ENCODE measurements at regions not wholly inside any gene's neighbourhood (a gene's known extent, or its start where the extent isn't known, plus 50 kb on each side); places are given as distances from the start of the nearest gene placed in this dataset.

DNA sequence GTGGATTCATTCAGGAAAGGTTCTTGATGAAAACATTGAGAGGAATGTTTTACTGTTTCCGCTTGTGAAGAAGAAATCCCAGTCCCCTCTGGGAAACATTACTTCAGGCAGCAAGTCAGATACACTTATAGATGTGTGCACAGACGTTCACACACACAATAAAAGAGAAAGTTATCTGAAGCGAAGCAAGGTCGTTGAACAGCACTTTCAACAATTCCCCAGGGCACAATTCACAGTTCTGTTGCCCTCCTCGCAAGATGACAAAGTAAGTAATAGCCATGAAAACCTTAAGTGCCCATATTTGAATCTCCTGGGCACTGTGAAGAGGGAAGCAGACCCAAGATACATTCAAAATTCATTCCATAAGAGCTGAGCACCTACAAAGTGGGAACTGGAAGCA, 156.6 kb upstream of the CAND1 start:
- Histone ChIP-seq H3K4me1 (ENCODE audit: insufficient read depth, low read length) (no peaks in the 10 kb centered on the region), H4K20me1 (ENCODE audit: insufficient read depth, low read length) (no peaks in the 10 kb centered on the region), H3K27me3 (ENCODE audit: insufficient read depth, low read length, poor library complexity) (peaks cover under 1% of the 10 kb centered on the region), H3K9ac (ENCODE audit: low read depth, low read length) (no peak overlapping the region), H3K79me2 (ENCODE audit: insufficient read depth, low read length) (no peaks in the 10 kb centered on the region), H3K9me3 (ENCODE audit: insufficient read depth, low read length, severe bottlenecking) (no peaks in the 10 kb centered on the region), H3K36me3 (ENCODE audit: insufficient read depth, low read length) (no peaks in the 10 kb centered on the region), H3K27ac (ENCODE audit: low read length) (no peak overlapping the region), H3K4me2 (ENCODE audit: insufficient read depth, low read length) (no peak overlapping the region), H3K4me3 (ENCODE audit: low read depth in 1 of 2, low read length in 2 of 2) (no peak overlapping the region), H2AFZ (ENCODE audit: low read depth, low read length) (no peak overlapping the region)
- ATAC-seq (ENCODE audit: insufficient read depth, low read depth): no peak
- TF ChIP-seq, protein P1, sequence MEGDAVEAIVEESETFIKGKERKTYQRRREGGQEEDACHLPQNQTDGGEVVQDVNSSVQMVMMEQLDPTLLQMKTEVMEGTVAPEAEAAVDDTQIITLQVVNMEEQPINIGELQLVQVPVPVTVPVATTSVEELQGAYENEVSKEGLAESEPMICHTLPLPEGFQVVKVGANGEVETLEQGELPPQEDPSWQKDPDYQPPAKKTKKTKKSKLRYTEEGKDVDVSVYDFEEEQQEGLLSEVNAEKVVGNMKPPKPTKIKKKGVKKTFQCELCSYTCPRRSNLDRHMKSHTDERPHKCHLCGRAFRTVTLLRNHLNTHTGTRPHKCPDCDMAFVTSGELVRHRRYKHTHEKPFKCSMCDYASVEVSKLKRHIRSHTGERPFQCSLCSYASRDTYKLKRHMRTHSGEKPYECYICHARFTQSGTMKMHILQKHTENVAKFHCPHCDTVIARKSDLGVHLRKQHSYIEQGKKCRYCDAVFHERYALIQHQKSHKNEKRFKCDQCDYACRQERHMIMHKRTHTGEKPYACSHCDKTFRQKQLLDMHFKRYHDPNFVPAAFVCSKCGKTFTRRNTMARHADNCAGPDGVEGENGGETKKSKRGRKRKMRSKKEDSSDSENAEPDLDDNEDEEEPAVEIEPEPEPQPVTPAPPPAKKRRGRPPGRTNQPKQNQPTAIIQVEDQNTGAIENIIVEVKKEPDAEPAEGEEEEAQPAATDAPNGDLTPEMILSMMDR (IDR thresholded peaks at IDR 0.05; ENCODE audit: borderline replicate concordance, extremely low read depth, low read length, poor library complexity, severe bottlenecking): no peak
- TF ChIP-seq EZH2 (IDR thresholded peaks at IDR 0.05; ENCODE audit: borderline replicate concordance, low read depth, low read length, severe bottlenecking): no peak
- DNase-seq: no peak

- DNase-seq (no peak), ATAC-seq (ENCODE audit: insufficient read depth, low read depth) (no peak)
- H3K4me1 ChIP-seq (ENCODE audit: insufficient read depth, low read length): no peaks in the 10 kb centered on the region
- H3K4me3 ChIP-seq (ENCODE audit: low read depth in 1 of 2, low read length in 2 of 2): no peak overlapping the region
- no peaks in the 10 kb centered on the region for H3K79me2 ChIP-seq (ENCODE audit: insufficient read depth, low read length)
- TF ChIP-seq, protein P1 (IDR thresholded peaks at IDR 0.05; ENCODE audit: borderline replicate concordance, extremely low read depth, low read length, poor library complexity, severe bottlenecking): no peak
- TF ChIP-seq EZH2 (IDR thresholded peaks at IDR 0.05; ENCODE audit: borderline replicate concordance, low read depth, low read length, severe bottlenecking): no peak
- no peak overlapping the region for H2AFZ ChIP-seq (ENCODE audit: low read depth, low read length)
- no peaks in the 10 kb centered on the region for H3K36me3 ChIP-seq (ENCODE audit: insufficient read depth, low read length)
- H3K27ac ChIP-seq (ENCODE audit: low read length): no peak overlapping the region
- no peaks in the 10 kb centered on the region for H4K20me1 ChIP-seq (ENCODE audit: insufficient read depth, low read length)
- H3K4me2 ChIP-seq (ENCODE audit: insufficient read depth, low read length): no peak overlapping the region
- no peaks in the 10 kb centered on the region for H3K9me3 ChIP-seq (ENCODE audit: insufficient read depth, low read length, severe bottlenecking)
- peaks cover 3% of the 10 kb centered on the region for H3K27me3 ChIP-seq (ENCODE audit: insufficient read depth, low read length, poor library complexity)
- H3K9ac ChIP-seq (ENCODE audit: low read depth, low read length): no peak overlapping the region
Measured at GRCh38 chr12:67116134-67116533, 153.0 kb upstream of the CAND1 start.

DNA sequence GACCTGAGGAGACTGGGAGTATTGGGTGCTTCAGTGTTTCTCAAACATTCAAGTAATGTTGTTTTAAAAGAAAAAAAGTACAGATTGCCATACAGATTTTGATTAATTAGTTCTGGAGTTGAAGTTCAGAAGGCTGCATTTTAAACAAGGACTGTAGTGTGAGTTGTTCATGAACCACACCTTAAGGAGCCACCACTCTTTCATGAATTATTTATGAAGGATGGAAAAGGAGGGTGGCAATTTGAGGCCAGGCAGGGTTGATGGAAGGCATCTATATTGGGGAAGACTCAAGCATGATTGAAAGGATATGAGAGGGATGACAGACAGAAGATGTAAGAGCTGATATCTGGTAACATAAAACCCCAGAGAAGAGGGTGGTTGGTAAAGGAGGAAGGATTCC, 146.6 kb upstream of the CAND1 start:
- Histone ChIP-seq H3K9ac (ENCODE audit: low read depth, low read length) (no peak overlapping the region), H2AFZ (ENCODE audit: low read depth, low read length) (no peak overlapping the region), H3K36me3 (ENCODE audit: insufficient read depth, low read length) (no peaks in the 10 kb centered on the region), H3K27ac (ENCODE audit: low read length) (no peak overlapping the region), H3K4me2 (ENCODE audit: insufficient read depth, low read length) (no peak overlapping the region), H3K9me3 (ENCODE audit: insufficient read depth, low read length, severe bottlenecking) (no peaks in the 10 kb centered on the region), H3K4me3 (ENCODE audit: low read depth in 1 of 2, low read length in 2 of 2) (no peak overlapping the region), H4K20me1 (ENCODE audit: insufficient read depth, low read length) (no peaks in the 10 kb centered on the region), H3K79me2 (ENCODE audit: insufficient read depth, low read length) (no peaks in the 10 kb centered on the region), H3K27me3 (ENCODE audit: insufficient read depth, low read length, poor library complexity) (peaks cover 3% of the 10 kb centered on the region), H3K4me1 (ENCODE audit: insufficient read depth, low read length) (no peaks in the 10 kb centered on the region)
- TF ChIP-seq, protein P1 (IDR thresholded peaks at IDR 0.05; ENCODE audit: borderline replicate concordance, extremely low read depth, low read length, poor library complexity, severe bottlenecking): no peak
- no peak for TF ChIP-seq EZH2 (IDR thresholded peaks at IDR 0.05; ENCODE audit: borderline replicate concordance, low read depth, low read length, severe bottlenecking)
- no peak for DNase-seq
- ATAC-seq (ENCODE audit: insufficient read depth, low read depth): no peak

GRCh38 chr12:67137256-67137655, 131.9 kb upstream of the CAND1 start:
- H3K27me3 ChIP-seq (ENCODE audit: insufficient read depth, low read length, poor library complexity): no peaks in the 10 kb centered on the region
- H3K4me1 ChIP-seq (ENCODE audit: insufficient read depth, low read length): no peaks in the 10 kb centered on the region
- H3K79me2 ChIP-seq (ENCODE audit: insufficient read depth, low read length): no peaks in the 10 kb centered on the region
- H3K9ac ChIP-seq (ENCODE audit: low read depth, low read length): no peak overlapping the region
- H3K9me3 ChIP-seq (ENCODE audit: insufficient read depth, low read length, severe bottlenecking): no peaks in the 10 kb centered on the region
- TF ChIP-seq, protein P1 (IDR thresholded peaks at IDR 0.05; ENCODE audit: borderline replicate concordance, extremely low read depth, low read length, poor library complexity, severe bottlenecking): no peak
- no peak for TF ChIP-seq EZH2 (IDR thresholded peaks at IDR 0.05; ENCODE audit: borderline replicate concordance, low read depth, low read length, severe bottlenecking)
- H4K20me1 ChIP-seq (ENCODE audit: insufficient read depth, low read length): no peaks in the 10 kb centered on the region
- H2AFZ ChIP-seq (ENCODE audit: low read depth, low read length): no peak overlapping the region
- no peak overlapping the region for H3K27ac ChIP-seq (ENCODE audit: low read length)
- H3K36me3 ChIP-seq (ENCODE audit: insufficient read depth, low read length): no peaks in the 10 kb centered on the region
- no peak overlapping the region for H3K4me2 ChIP-seq (ENCODE audit: insufficient read depth, low read length)
- ATAC-seq (ENCODE audit: insufficient read depth, low read depth) (no peak), DNase-seq (no peak)
- no peak overlapping the region for H3K4me3 ChIP-seq (ENCODE audit: low read depth in 1 of 2, low read length in 2 of 2)
